HL-60 (cell line): ENCODE measurements at regions not wholly inside any gene's neighbourhood (a gene's known extent, or its start where the extent isn't known, plus 50 kb on each side); places are given as distances from the start of the nearest gene placed in this dataset.

ENCODE experiments used
- GABPA ChIP-seq: IDR thresholded peaks from 2 replicates; pipeline ENCODE4 v1.6.1; 2012; ENCODE audit warnings: low read depth
- TF ChIP-seq, protein P1 (sequence below): IDR thresholded peaks from one replicate; pipeline ENCODE4 v1.5.1; 2011; ENCODE audit warnings: low read length, control low read depth, inconsistent platforms; ENCODE audit not compliant: insufficient read depth
- TF ChIP-seq, protein P2 (sequence below): IDR thresholded peaks from 2 replicates; pipeline ENCODE4 v1.6.1; 2012; ENCODE audit warnings: low read depth; ENCODE audit not compliant: insufficient replicate concordance

DNA sequence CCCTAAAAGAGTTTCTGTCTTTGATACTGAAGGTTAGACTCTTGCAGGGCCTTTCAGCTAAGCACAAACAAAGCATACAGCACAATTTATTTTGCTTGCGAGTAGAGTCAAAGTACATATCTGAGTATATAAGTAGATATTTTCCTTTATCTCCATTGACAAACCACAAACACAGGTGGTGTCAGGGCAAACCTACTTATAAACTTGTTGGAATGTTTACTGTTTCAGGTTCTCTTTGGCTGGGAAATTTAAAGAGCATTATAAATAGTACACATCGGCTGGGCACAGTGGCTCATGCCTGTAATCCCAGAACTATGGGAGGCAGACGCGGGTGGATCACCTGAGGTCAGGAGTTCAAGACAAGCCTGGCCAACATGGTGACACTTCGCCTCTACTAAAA is 442.6 kb upstream of the PSMD7 start:
- TF ChIP-seq, protein P1, sequence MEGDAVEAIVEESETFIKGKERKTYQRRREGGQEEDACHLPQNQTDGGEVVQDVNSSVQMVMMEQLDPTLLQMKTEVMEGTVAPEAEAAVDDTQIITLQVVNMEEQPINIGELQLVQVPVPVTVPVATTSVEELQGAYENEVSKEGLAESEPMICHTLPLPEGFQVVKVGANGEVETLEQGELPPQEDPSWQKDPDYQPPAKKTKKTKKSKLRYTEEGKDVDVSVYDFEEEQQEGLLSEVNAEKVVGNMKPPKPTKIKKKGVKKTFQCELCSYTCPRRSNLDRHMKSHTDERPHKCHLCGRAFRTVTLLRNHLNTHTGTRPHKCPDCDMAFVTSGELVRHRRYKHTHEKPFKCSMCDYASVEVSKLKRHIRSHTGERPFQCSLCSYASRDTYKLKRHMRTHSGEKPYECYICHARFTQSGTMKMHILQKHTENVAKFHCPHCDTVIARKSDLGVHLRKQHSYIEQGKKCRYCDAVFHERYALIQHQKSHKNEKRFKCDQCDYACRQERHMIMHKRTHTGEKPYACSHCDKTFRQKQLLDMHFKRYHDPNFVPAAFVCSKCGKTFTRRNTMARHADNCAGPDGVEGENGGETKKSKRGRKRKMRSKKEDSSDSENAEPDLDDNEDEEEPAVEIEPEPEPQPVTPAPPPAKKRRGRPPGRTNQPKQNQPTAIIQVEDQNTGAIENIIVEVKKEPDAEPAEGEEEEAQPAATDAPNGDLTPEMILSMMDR = no peak
- TF ChIP-seq, protein P2, sequence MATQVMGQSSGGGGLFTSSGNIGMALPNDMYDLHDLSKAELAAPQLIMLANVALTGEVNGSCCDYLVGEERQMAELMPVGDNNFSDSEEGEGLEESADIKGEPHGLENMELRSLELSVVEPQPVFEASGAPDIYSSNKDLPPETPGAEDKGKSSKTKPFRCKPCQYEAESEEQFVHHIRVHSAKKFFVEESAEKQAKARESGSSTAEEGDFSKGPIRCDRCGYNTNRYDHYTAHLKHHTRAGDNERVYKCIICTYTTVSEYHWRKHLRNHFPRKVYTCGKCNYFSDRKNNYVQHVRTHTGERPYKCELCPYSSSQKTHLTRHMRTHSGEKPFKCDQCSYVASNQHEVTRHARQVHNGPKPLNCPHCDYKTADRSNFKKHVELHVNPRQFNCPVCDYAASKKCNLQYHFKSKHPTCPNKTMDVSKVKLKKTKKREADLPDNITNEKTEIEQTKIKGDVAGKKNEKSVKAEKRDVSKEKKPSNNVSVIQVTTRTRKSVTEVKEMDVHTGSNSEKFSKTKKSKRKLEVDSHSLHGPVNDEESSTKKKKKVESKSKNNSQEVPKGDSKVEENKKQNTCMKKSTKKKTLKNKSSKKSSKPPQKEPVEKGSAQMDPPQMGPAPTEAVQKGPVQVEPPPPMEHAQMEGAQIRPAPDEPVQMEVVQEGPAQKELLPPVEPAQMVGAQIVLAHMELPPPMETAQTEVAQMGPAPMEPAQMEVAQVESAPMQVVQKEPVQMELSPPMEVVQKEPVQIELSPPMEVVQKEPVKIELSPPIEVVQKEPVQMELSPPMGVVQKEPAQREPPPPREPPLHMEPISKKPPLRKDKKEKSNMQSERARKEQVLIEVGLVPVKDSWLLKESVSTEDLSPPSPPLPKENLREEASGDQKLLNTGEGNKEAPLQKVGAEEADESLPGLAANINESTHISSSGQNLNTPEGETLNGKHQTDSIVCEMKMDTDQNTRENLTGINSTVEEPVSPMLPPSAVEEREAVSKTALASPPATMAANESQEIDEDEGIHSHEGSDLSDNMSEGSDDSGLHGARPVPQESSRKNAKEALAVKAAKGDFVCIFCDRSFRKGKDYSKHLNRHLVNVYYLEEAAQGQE = no peak
- TF ChIP-seq GABPA = no peak
